Esophagus squamous epithelium (tissue), 5 donors: ENCODE measurements at regions not wholly inside any gene's neighbourhood (a gene's known extent, or its start where the extent isn't known, plus 50 kb on each side); places are given as distances from the start of the nearest gene placed in this dataset.

Source experiments
- DNase-seq: peaks from one replicate; lab custom pipeline; 2025; lab: John Stamatoyannopoulos, UW
- H3K27ac ChIP-seq, 4 donors: fragments of 200-600 bp; sonication (generic); one replicate each; pipeline ENCODE4 v1.5.1; 2016 to 2019; ENCODE audit warnings: mild to moderate bottlenecking in 1 of 4
- H3K27me3 ChIP-seq, 4 donors: fragments of 200-600 bp; sonication (generic); 1 replicate in 3 of 4; 2 replicates in 1 of 4; pipeline versions ENCODE4 v1.5.1 to v1.6.0; 2017 to 2021; ENCODE audit warnings: antibody characterized with exemption in 1 of 4
- H3K36me3 ChIP-seq, 3 donors: fragments of 200-600 bp; sonication (generic); one replicate each; pipeline ENCODE4 v1.5.1; 2016 to 2019
- H3K4me1 ChIP-seq, 3 donors: fragments of 200-600 bp; sonication (generic); one replicate each; pipeline ENCODE4 v1.5.1; 2017 to 2019
- H3K4me3 ChIP-seq, 4 donors: fragments of 200-600 bp; sonication (generic); 1 replicate in 3 of 4; 2 replicates in 1 of 4; pipeline ENCODE4 v1.5.1; 2016 to 2019; ENCODE audit warnings: mild to moderate bottlenecking in 2 of 4, moderate library complexity in 1 of 4
- H3K9me3 ChIP-seq, 3 donors: fragments of 200-600 bp; sonication (generic); one replicate each; pipeline ENCODE4 v1.5.1; 2016 to 2019
- POLR2A ChIP-seq, 4 donors: fragments of 450-650 bp; IDR thresholded peaks; one replicate each; pipeline ENCODE4 v1.6.1; 2017; ENCODE audit warnings: antibody characterized with exemption in 4 of 4, mild to moderate bottlenecking in 4 of 4, moderate library complexity in 3 of 4
- WGBS, 2 donors: methylation state at CpG; one replicate each; pipeline ENCODE4 v1.1.5; 2018; 5-methylcytosine and 5-hydroxymethylcytosine counted together
- intact Hi-C: fragments of 100-400 bp; cut with DNase I; formaldehyde crosslinking; loops from one replicate; pipeline ENCODE4 v1.15.0; 2022
- TF ChIP-seq, protein P1 (sequence below), 6 experiments: fragments of 450-650 bp in 4 of 6; fragments of 200-600 bp in 2 of 6; sonication (generic) in 2 of 6; IDR thresholded peaks; one replicate each; pipeline ENCODE4 v1.5.1; 2016 to 2019; ENCODE audit warnings: antibody characterized with exemption in 6 of 6, mild to moderate bottlenecking in 4 of 6, moderate library complexity in 4 of 6
- donor health status: DM: yes; HTN: yes; CAD: no.

DNA sequence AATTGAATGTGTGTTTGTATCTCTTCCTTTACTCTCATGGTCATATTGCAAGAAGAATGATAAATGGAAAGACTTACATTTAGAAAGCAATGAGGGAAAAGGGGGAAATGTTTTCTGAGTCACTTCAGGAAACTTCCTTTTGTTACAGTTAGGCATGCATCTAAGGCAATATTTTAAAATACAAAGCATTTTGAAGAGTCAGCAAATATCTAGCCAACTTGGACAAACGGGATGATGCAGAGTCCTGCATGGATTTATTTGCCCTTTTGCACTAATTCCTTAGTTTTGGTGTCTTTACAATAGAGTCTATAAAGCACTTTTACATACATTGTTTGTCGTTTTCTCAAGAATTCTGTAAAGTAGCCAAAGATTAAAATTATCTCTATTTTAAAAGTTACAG is 286.2 kb upstream of the UBE2E2 start:
- intact Hi-C loops = no loop called here
- WGBS, 2 donors = 35 to 42% methylated on average over 2 of the region's 2 CpGs

DNA sequence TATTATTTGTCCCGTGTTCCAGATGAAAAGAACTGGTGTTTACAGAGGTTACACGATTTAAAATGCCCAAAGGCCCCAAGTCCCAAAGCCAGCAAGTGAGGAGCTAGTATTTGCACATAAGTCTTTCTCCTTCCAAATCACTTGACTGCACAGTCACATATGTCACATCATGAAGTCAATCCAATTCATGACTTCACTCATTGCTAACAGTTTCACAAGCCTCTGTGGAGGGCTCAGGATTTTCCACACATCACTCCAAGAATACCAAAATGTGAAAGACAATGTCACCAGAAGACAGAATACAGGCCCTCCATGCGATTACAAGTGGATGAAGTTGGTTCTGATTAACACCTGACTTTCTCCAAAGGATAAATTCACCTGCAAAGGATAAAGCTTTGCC is 283.1 kb upstream of the UBE2E2 start:
- Histone ChIP-seq H3K36me3 (no peaks in the 10 kb centered on the region), H3K27ac (no peak overlapping the region), H3K4me1 (no peaks in the 10 kb centered on the region), H3K27me3 (no peaks in the 10 kb centered on the region), H3K4me3 (no peak overlapping the region), H3K9me3 (no peaks in the 10 kb centered on the region)
- 54 to 61% methylated on average over 3 of the region's 3 CpGs for WGBS, 2 donors
- intact Hi-C loops = no loop called here
- TF ChIP-seq, protein P1, sequence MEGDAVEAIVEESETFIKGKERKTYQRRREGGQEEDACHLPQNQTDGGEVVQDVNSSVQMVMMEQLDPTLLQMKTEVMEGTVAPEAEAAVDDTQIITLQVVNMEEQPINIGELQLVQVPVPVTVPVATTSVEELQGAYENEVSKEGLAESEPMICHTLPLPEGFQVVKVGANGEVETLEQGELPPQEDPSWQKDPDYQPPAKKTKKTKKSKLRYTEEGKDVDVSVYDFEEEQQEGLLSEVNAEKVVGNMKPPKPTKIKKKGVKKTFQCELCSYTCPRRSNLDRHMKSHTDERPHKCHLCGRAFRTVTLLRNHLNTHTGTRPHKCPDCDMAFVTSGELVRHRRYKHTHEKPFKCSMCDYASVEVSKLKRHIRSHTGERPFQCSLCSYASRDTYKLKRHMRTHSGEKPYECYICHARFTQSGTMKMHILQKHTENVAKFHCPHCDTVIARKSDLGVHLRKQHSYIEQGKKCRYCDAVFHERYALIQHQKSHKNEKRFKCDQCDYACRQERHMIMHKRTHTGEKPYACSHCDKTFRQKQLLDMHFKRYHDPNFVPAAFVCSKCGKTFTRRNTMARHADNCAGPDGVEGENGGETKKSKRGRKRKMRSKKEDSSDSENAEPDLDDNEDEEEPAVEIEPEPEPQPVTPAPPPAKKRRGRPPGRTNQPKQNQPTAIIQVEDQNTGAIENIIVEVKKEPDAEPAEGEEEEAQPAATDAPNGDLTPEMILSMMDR (IDR thresholded peaks at IDR 0.05) = no peak
- TF ChIP-seq POLR2A (IDR thresholded peaks at IDR 0.05) = no peak
- no peak for DNase-seq

More for the DNA sequence above, 286.2 kb upstream of the UBE2E2 start:
- no peak overlapping the region for H3K4me3 ChIP-seq
- no peaks in the 10 kb centered on the region for H3K36me3 ChIP-seq
- no peak overlapping the region for H3K27ac ChIP-seq
- DNase-seq = no peak
- TF ChIP-seq, protein P1 (IDR thresholded peaks at IDR 0.05) = no peak
- no peak for TF ChIP-seq POLR2A (IDR thresholded peaks at IDR 0.05)
- H3K9me3 ChIP-seq = no peaks in the 10 kb centered on the region
- no peaks in the 10 kb centered on the region for H3K4me1 ChIP-seq
- H3K27me3 ChIP-seq = no peaks in the 10 kb centered on the region

DNA sequence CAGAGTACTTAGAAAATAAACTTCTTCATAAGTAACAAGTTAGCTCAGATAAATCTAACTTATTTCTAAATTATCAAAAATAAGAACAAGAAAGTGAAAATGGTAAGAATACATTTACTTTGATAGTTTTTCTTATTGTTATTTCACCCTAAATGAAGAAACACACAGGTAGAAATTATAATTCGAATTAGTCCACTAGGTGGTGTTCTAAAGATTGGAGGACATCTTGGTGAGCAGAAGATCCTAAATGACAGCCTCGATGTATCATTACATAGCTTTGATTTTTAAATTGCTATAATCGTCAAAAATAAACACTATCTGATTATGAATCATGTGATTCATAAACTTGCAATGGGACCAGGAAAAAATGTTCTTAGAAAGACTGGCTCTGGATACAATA is 280.8 kb upstream of the UBE2E2 start:
- H3K4me3 ChIP-seq = no peak overlapping the region
- TF ChIP-seq POLR2A (IDR thresholded peaks at IDR 0.05) = no peak
- TF ChIP-seq, protein P1 (IDR thresholded peaks at IDR 0.05) = peak in 3 of 6 experiments; percentile 29 to 42 (median 32)
- H3K4me1 ChIP-seq = no peaks in the 10 kb centered on the region
- no peak overlapping the region for H3K27ac ChIP-seq
- 27 to 30% methylated on average over 3 of the region's 3 CpGs for WGBS, 2 donors
- no peaks in the 10 kb centered on the region for H3K27me3 ChIP-seq
- intact Hi-C loops = no loop called here
- no peaks in the 10 kb centered on the region for H3K36me3 ChIP-seq
- DNase-seq = no peak
- no peaks in the 10 kb centered on the region for H3K9me3 ChIP-seq

DNA sequence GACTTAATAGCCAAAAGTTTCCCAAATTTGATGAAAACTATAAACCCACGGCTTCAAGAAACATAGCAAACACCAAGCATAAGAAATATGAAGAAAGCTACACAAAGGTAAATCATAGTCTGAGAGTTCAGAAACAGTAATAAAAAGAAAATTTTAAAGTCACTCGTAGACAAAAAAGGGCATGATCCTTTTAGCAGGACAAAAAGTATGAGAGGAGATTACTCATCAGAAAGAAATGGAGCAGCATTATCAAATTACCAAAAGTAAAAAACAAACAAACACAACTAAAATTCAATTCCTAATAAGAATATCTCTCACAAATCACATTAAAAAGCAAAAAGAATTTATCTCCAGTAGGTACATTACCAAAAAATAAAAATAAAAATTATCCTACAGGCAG is 279.4 kb upstream of the UBE2E2 start:
- Histone ChIP-seq H3K36me3 (no peaks in the 10 kb centered on the region), H3K9me3 (no peaks in the 10 kb centered on the region), H3K27ac (no peak overlapping the region), H3K4me1 (no peaks in the 10 kb centered on the region), H3K27me3 (no peaks in the 10 kb centered on the region), H3K4me3 (no peak overlapping the region)
- intact Hi-C loops = no loop called here
- no peak for DNase-seq
- 70 to 71% methylated on average over 2 of the region's 2 CpGs for WGBS, 2 donors
- TF ChIP-seq, protein P1 (IDR thresholded peaks at IDR 0.05) = no peak
- TF ChIP-seq POLR2A (IDR thresholded peaks at IDR 0.05) = no peak

DNA sequence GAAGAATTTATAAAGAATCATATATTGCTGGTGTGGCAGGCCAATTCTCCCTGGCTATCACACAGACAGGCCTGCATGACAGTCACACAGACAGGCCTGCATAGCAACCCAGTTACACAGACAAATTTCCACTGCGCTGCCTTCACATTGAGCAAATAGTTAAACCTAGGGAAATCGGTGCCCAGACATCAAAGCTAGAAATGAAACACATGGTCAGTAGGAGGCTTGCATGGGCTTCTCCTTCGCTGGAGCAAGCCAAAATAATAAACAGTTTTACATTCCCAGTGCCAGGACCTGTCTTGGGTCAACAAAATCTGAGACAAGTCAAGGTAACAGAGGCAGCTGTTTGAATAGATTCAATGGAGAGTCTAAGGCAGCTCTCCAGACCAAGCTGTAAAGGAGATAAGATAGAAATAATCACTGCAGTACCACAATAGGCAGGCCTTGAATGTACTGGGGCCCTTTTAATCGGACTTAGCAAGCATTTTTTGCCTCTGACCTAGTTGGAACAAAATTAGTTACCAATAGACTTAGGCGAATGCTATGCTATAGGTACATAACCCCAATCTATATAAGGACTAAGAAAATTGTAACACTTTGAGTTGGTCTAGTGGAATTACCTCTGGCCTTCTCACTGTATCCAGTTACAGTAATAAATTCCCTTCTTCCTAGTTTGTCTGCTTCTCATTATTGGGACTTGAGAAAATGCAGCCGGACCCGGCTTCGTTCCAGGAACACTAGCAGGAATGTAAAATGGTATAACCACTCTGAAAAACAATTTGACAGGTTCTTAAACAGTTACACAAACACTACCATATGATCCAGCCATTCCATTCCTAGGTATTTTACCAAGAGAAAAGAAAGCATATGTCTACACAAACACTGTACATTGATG is 274.7 kb upstream of the UBE2E2 start:
- intact Hi-C loops = no loop called here
- no peaks in the 10 kb centered on the region for H3K4me1 ChIP-seq
- TF ChIP-seq, protein P1 (IDR thresholded peaks at IDR 0.05) = no peak
- TF ChIP-seq POLR2A (IDR thresholded peaks at IDR 0.05) = no peak
- no peak overlapping the region for H3K4me3 ChIP-seq
- 67 to 68% methylated on average over 7 to 8 of the region's 8 CpGs for WGBS, 2 donors
- no peaks in the 10 kb centered on the region for H3K27me3 ChIP-seq
- H3K27ac ChIP-seq = peak overlapping the region in 1 of 4 donors; percentile 13
- no peak for DNase-seq
- no peaks in the 10 kb centered on the region for H3K36me3 ChIP-seq
- H3K9me3 ChIP-seq = no peaks in the 10 kb centered on the region
